Mesenchymal stem cell (in vitro differentiated cells and primary cell): ENCODE measurements at regions not wholly inside any gene's neighbourhood (a gene's known extent, or its start where the extent isn't known, plus 50 kb on each side); places are given as distances from the start of the nearest gene placed in this dataset.

ENCODE experiments used
- DNase-seq: peaks from one replicate; pipeline ENCODE4 v3.0.0-alpha.2; 2013
- H2AFZ ChIP-seq: one replicate; pipeline ENCODE4 v1.6.1; 2013; ENCODE audit warnings: low read depth, mild to moderate bottlenecking, control low read depth, inconsistent platforms, low read length, moderate library complexity
- H2AK5ac ChIP-seq: 2 replicates; pipeline ENCODE4 v1.6.1; 2013; ENCODE audit warnings: low read length, moderate library complexity, mild to moderate bottlenecking, inconsistent platforms; ENCODE audit not compliant: severe bottlenecking
- H2BK120ac ChIP-seq: one replicate; pipeline ENCODE4 v1.6.1; 2013; ENCODE audit warnings: low read depth, mild to moderate bottlenecking, inconsistent platforms, low read length, moderate library complexity
- H2BK12ac ChIP-seq, 2 experiments: one replicate each; pipeline ENCODE4 v1.6.1; 2013; ENCODE audit warnings: inconsistent platforms in 2 of 2, low read length in 2 of 2, mild to moderate bottlenecking in 2 of 2, moderate library complexity in 2 of 2, control low read depth in 1 of 2
- H2BK15ac ChIP-seq: one replicate; pipeline ENCODE4 v1.6.1; 2013; ENCODE audit warnings: mild to moderate bottlenecking, low read depth, inconsistent platforms; ENCODE audit not compliant: poor library complexity, severe bottlenecking
- H2BK5ac ChIP-seq: 2 replicates; pipeline ENCODE4 v1.6.1; 2013; ENCODE audit warnings: low read depth, mild to moderate bottlenecking, low read length, control low read depth, inconsistent platforms; ENCODE audit not compliant: poor library complexity, severe bottlenecking
- H3K14ac ChIP-seq, 2 experiments: one replicate each; pipeline ENCODE4 v1.6.1; 2013; ENCODE audit warnings: inconsistent platforms in 2 of 2, low read length in 2 of 2, control low read depth in 1 of 2, mild to moderate bottlenecking in 1 of 2, moderate library complexity in 1 of 2
- H3K18ac ChIP-seq, 2 experiments: one replicate each; pipeline ENCODE4 v1.6.1; 2013; ENCODE audit warnings: inconsistent platforms in 2 of 2, low read length in 2 of 2, control low read depth in 1 of 2, low read depth in 1 of 2, mild to moderate bottlenecking in 1 of 2
- H3K23ac ChIP-seq, 2 experiments: one replicate each; pipeline ENCODE4 v1.6.1; 2013; ENCODE audit warnings: inconsistent platforms in 2 of 2, low read length in 2 of 2, mild to moderate bottlenecking in 2 of 2, moderate library complexity in 2 of 2, control low read depth in 1 of 2
- H3K27ac ChIP-seq: 2 replicates; pipeline ENCODE4 v1.5.1; 2013; ENCODE audit warnings: mild to moderate bottlenecking, moderate library complexity, low read length, control low read depth, inconsistent platforms; ENCODE audit not compliant: poor library complexity, severe bottlenecking
- H3K27me3 ChIP-seq, 2 experiments: 2 replicates each; pipeline versions ENCODE4 v1.6.1 to v1.7.0; 2013; ENCODE audit warnings: low read length in 2 of 2, mild to moderate bottlenecking in 2 of 2, moderate library complexity in 2 of 2, control low read depth in 1 of 2, inconsistent platforms in 1 of 2; ENCODE audit not compliant: control insufficient read depth in 1 of 2, insufficient read depth in 1 of 2
- H3K36me3 ChIP-seq, 2 experiments: 2 replicates each; pipeline versions ENCODE4 v1.6.1 to v1.7.0; 2013; ENCODE audit warnings: low read length in 2 of 2, control low read depth in 1 of 2, inconsistent platforms in 1 of 2, low read depth in 1 of 2, mild to moderate bottlenecking in 1 of 2; ENCODE audit not compliant: insufficient read depth in 2 of 2, control insufficient read depth in 1 of 2
- H3K4ac ChIP-seq, 2 experiments: one replicate each; pipeline ENCODE4 v1.6.1; 2013; ENCODE audit warnings: inconsistent platforms in 2 of 2, low read length in 2 of 2, mild to moderate bottlenecking in 2 of 2, moderate library complexity in 2 of 2, control low read depth in 1 of 2, low read depth in 1 of 2
- H3K4me1 ChIP-seq: 2 replicates; pipeline ENCODE4 v1.6.1; 2013; ENCODE audit warnings: low read depth, low read length, control low read depth; ENCODE audit not compliant: control insufficient read depth, insufficient read depth
- H3K4me2 ChIP-seq: 2 replicates; pipeline ENCODE4 v1.6.1; 2013; ENCODE audit warnings: low read length, mild to moderate bottlenecking, inconsistent platforms; ENCODE audit not compliant: poor library complexity, severe bottlenecking
- H3K4me3 ChIP-seq, 2 experiments: 2 replicates each; pipeline versions ENCODE4 v1.5.1 to v1.7.0; 2013; ENCODE audit warnings: low read length in 2 of 2, mild to moderate bottlenecking in 2 of 2, control low read depth in 1 of 2, low read depth in 1 of 2; ENCODE audit not compliant: insufficient read depth in 1 of 2
- H3K79me1 ChIP-seq: replicated peaks from 2 replicates; pipeline ENCODE4 v1.6.1; 2013; ENCODE audit warnings: mild to moderate bottlenecking, control low read depth, low read length, inconsistent platforms; ENCODE audit not compliant: poor library complexity, severe bottlenecking
- H3K9ac ChIP-seq: 2 replicates; pipeline ENCODE4 v1.7.0; 2013; ENCODE audit warnings: mild to moderate bottlenecking, low read length, moderate library complexity
- H3K9me3 ChIP-seq: 2 replicates; pipeline ENCODE4 v1.7.0; 2013; ENCODE audit warnings: mild to moderate bottlenecking, low read length; ENCODE audit not compliant: control insufficient read depth
- H4K8ac ChIP-seq: one replicate; pipeline ENCODE4 v1.6.1; 2013; ENCODE audit warnings: inconsistent platforms, mild to moderate bottlenecking, low read length, moderate library complexity
- H4K91ac ChIP-seq: one replicate; pipeline ENCODE4 v1.6.1; 2013; ENCODE audit warnings: mild to moderate bottlenecking, low read length, inconsistent platforms
- WGBS: methylation state at CpG from one replicate; pipeline ENCODE4 v1.1.7; 2013; ENCODE audit warnings: mixed read lengths; 5-methylcytosine and 5-hydroxymethylcytosine counted together

GRCh38 chr12:124188561-124189405 lies 106.1 kb upstream of the RFLNA start:
- Histone ChIP-seq H2BK15ac (no peak overlapping the region), H4K8ac (no peak overlapping the region), H3K4ac (no peak overlapping the region), H3K4me1 (peaks cover 25% of the 10 kb centered on the region), H3K36me3 (no peaks in the 10 kb centered on the region), H2AK5ac (no peak overlapping the region), H4K91ac (no peak overlapping the region), H2BK120ac (no peak overlapping the region), H3K79me1 (no peaks in the 10 kb centered on the region), H3K4me3 (no peak overlapping the region), H3K18ac (no peak overlapping the region), H3K9ac (no peak overlapping the region), H3K23ac (no peak overlapping the region), H2BK5ac (no peak overlapping the region), H2BK12ac (no peak overlapping the region), H3K27me3 (peaks cover 8 to 17% of the 10 kb centered on the region in 2 experiments), H3K9me3 (peaks cover 4% of the 10 kb centered on the region), H3K14ac (no peak overlapping the region), H3K27ac (peak overlapping the region; percentile 74), H2AFZ (no peak overlapping the region), H3K4me2 (peak overlapping the region; percentile 24)
- DNase-seq = peak; percentile 42
- 58% methylated on average over 15 of the region's 15 CpGs for WGBS

GRCh38 chr12:124190312-124191023 lies 104.4 kb upstream of the RFLNA start:
- Histone ChIP-seq H3K36me3 (no peaks in the 10 kb centered on the region), H2AK5ac (peak overlapping the region; percentile 68), H2BK5ac (no peak overlapping the region), H3K9me3 (peaks cover 4% of the 10 kb centered on the region), H3K4ac (no peak overlapping the region), H4K8ac (no peak overlapping the region), H4K91ac (no peak overlapping the region), H3K4me1 (peaks cover 22% of the 10 kb centered on the region), H3K14ac (no peak overlapping the region), H2BK12ac (no peak overlapping the region), H3K79me1 (no peaks in the 10 kb centered on the region), H3K4me3 (no peak overlapping the region), H3K18ac (no peak overlapping the region), H3K27me3 (peaks cover 8 to 24% of the 10 kb centered on the region in 2 experiments), H3K4me2 (no peak overlapping the region), H2AFZ (no peak overlapping the region), H2BK15ac (no peak overlapping the region), H2BK120ac (no peak overlapping the region), H3K23ac (no peak overlapping the region), H3K27ac (no peak overlapping the region), H3K9ac (no peak overlapping the region)
- WGBS = 95% methylated on average over 14 of the region's 14 CpGs
- no peak for DNase-seq

- H3K14ac ChIP-seq = no peak overlapping the region
- 90% methylated on average over 3 of the region's 3 CpGs for WGBS
- H3K18ac ChIP-seq = no peak overlapping the region
- peaks cover 22% of the 10 kb centered on the region for H3K4me1 ChIP-seq
- H4K8ac ChIP-seq = no peak overlapping the region
- no peak overlapping the region for H3K23ac ChIP-seq
- no peak overlapping the region for H3K4me3 ChIP-seq
- no peak overlapping the region for H2AK5ac ChIP-seq
- no peaks in the 10 kb centered on the region for H3K79me1 ChIP-seq
- H3K27ac ChIP-seq = no peak overlapping the region
- no peak overlapping the region for H3K4me2 ChIP-seq
- no peak overlapping the region for H3K9ac ChIP-seq
- H3K36me3 ChIP-seq = no peaks in the 10 kb centered on the region
- H3K4ac ChIP-seq = no peak overlapping the region
- no peak overlapping the region for H4K91ac ChIP-seq
- H2BK120ac ChIP-seq = no peak overlapping the region
- H2AFZ ChIP-seq = no peak overlapping the region
- H2BK5ac ChIP-seq = no peak overlapping the region
- H2BK12ac ChIP-seq = no peak overlapping the region
- peak; percentile 29 for DNase-seq
- no peak overlapping the region for H2BK15ac ChIP-seq
- H3K27me3 ChIP-seq = peaks cover 8 to 21% of the 10 kb centered on the region in 2 experiments
- peaks cover 4% of the 10 kb centered on the region for H3K9me3 ChIP-seq
Measured at GRCh38 chr12:124191024-124191359, 103.9 kb upstream of the RFLNA start.

- DNase-seq = no peak
- Histone ChIP-seq H2AFZ (no peak overlapping the region), H3K9ac (no peak overlapping the region), H3K18ac (no peak overlapping the region), H2BK12ac (no peak overlapping the region), H3K4me1 (peaks cover 22% of the 10 kb centered on the region), H3K27ac (no peak overlapping the region), H4K91ac (no peak overlapping the region), H2AK5ac (no peak overlapping the region), H3K4me2 (no peak overlapping the region), H3K4ac (no peak overlapping the region), H3K79me1 (no peaks in the 10 kb centered on the region), H2BK15ac (no peak overlapping the region), H2BK5ac (no peak overlapping the region), H3K27me3 (peaks cover 8 to 21% of the 10 kb centered on the region in 2 experiments), H3K23ac (no peak overlapping the region), H3K14ac (no peak overlapping the region), H3K4me3 (no peak overlapping the region), H3K36me3 (no peaks in the 10 kb centered on the region), H4K8ac (no peak overlapping the region), H3K9me3 (peaks cover 10% of the 10 kb centered on the region), H2BK120ac (no peak overlapping the region)
- 85% methylated on average over 8 of the region's 12 CpGs for WGBS
Measured at GRCh38 chr12:124191966-124192365, 102.9 kb upstream of the RFLNA start.
